Neutrophil (primary cell): ENCODE measurements at regions not wholly inside any gene's neighbourhood (a gene's known extent, or its start where the extent isn't known, plus 50 kb on each side); places are given as distances from the start of the nearest gene placed in this dataset.

Source experiments
- H3K27ac ChIP-seq: fragments of 200-600 bp; sonication (generic); 2 replicates; pipeline ENCODE4 v1.5.1; 2016; ENCODE audit warnings: mild to moderate bottlenecking, moderate library complexity
- H3K27me3 ChIP-seq: fragments of 200-600 bp; sonication (generic); 2 replicates; pipeline ENCODE4 v1.6.0; 2016; ENCODE audit warnings: mild to moderate bottlenecking
- H3K36me3 ChIP-seq: fragments of 200-600 bp; sonication (generic); 2 replicates; pipeline ENCODE4 v1.5.1; 2017
- H3K4me1 ChIP-seq, 2 experiments: fragments of 200-600 bp in 1 of 2; sonication (generic) in 1 of 2; 1 replicate in 1 of 2; 2 replicates in 1 of 2; pipeline versions ENCODE4 v1.5.1 to v1.6.1; 2013 to 2016; ENCODE audit warnings: low read depth in 1 of 2, low read length in 1 of 2, mild to moderate bottlenecking in 1 of 2, moderate library complexity in 1 of 2; ENCODE audit not compliant: control insufficient read depth in 1 of 2, insufficient read depth in 1 of 2
- H3K4me3 ChIP-seq, 2 experiments: fragments of 200-600 bp in 1 of 2; sonication (generic) in 1 of 2; 1 replicate in 1 of 2; 2 replicates in 1 of 2; pipeline ENCODE4 v1.5.1; 2013 to 2016; ENCODE audit warnings: low read depth in 1 of 2, low read length in 1 of 2, mild to moderate bottlenecking in 1 of 2, moderate library complexity in 1 of 2
- H3K9me3 ChIP-seq: fragments of 200-600 bp; sonication (generic); 2 replicates; pipeline ENCODE4 v1.5.1; 2016
- TF ChIP-seq, protein P1 (sequence below): fragments of 200-600 bp; sonication (generic); IDR thresholded peaks from 2 replicates; pipeline ENCODE4 v1.5.1; 2016; ENCODE audit warnings: antibody characterized with exemption

DNA sequence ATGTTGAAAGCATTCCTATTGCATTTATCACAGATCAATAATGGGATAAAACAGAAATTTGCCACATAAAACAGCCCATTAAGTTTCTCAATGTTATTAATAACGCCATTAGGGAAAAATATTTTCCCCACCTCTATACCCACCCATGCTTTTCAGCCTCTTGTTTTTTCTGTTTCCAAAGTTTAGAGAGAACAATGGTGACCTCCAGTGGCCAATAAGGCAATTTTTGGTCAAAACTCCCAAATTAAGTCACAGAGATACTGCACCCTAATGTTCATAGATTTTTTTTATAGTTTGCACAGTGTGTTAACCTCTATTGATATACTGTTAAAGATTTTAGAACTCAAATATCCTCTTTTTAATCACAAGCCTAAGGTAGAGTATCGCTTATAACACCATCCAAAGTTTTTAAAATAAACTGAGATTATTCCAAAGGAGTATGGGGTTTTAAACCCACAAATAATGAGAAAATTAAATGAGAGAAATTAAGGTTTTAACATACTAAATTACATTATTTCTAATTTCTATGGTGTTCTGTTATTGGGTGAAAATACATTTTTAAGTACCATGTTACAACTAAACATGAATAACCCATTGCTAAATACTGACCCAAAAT is 184.7 kb upstream of the DCN start:
- Histone ChIP-seq H3K9me3 (no peaks in the 10 kb centered on the region), H3K4me3 (no peak overlapping the region), H3K4me1 (no peaks in the 10 kb centered on the region), H3K27me3 (no peaks in the 10 kb centered on the region), H3K27ac (no peak overlapping the region), H3K36me3 (no peaks in the 10 kb centered on the region)
- TF ChIP-seq, protein P1, sequence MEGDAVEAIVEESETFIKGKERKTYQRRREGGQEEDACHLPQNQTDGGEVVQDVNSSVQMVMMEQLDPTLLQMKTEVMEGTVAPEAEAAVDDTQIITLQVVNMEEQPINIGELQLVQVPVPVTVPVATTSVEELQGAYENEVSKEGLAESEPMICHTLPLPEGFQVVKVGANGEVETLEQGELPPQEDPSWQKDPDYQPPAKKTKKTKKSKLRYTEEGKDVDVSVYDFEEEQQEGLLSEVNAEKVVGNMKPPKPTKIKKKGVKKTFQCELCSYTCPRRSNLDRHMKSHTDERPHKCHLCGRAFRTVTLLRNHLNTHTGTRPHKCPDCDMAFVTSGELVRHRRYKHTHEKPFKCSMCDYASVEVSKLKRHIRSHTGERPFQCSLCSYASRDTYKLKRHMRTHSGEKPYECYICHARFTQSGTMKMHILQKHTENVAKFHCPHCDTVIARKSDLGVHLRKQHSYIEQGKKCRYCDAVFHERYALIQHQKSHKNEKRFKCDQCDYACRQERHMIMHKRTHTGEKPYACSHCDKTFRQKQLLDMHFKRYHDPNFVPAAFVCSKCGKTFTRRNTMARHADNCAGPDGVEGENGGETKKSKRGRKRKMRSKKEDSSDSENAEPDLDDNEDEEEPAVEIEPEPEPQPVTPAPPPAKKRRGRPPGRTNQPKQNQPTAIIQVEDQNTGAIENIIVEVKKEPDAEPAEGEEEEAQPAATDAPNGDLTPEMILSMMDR, result no peak

DNA sequence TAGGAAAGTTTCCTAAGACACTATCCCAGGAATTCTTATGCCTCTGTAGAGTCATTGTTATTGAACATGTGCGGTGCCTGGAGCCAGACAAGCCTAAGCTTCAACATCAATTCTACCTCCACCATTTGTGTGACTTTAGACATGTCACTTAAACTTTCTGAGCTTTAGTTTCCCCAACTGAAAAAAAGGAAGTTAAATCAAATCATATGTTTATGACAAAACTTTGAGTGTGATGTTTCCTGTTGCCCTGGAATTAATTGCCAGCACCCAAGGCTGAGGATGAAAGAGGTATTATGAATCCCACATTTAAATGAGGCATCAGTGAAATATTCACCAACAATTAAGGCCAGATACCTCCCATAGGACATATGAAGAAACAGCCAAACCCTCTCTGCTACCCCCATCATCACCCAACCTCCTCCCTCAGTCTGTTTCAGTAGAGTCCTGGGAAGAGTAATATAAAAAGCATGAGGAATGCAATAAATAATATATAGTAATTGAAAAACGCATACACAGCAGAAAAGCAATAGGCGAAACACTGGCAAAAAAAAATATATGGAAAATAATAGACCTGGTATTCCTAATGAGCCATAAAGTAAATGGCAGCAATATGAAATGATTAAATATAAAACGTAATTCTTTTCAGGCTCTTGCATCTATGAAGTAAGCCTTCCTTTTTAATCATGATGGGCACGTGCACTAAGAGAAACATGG is 182.0 kb upstream of the DCN start:
- TF ChIP-seq, protein P1, result no peak
- no peaks in the 10 kb centered on the region for H3K36me3 ChIP-seq
- H3K27me3 ChIP-seq, result no peaks in the 10 kb centered on the region
- H3K27ac ChIP-seq, result no peak overlapping the region
- no peaks in the 10 kb centered on the region for H3K9me3 ChIP-seq
- H3K4me1 ChIP-seq, result no peaks in the 10 kb centered on the region
- no peak overlapping the region for H3K4me3 ChIP-seq

DNA sequence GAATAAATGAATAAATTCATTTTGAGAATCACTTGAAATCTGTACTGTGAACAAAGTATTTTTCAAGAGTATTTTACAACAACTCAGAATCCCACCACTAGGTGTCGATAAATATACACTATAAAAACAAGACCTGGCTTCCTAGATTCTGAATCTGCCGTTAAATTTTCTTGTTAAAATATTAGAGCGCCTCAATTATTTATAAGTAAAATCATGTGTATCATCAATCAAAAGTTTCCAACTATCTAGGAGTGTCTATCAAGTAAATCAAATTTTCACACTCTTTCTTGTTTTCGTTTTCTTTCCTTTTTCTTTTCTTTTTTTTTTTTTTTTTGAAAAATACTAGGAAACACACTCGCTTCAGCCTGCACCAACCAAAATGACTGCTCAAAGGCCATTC is 179.2 kb upstream of the DCN start:
- Histone ChIP-seq H3K36me3 (no peaks in the 10 kb centered on the region), H3K9me3 (no peaks in the 10 kb centered on the region), H3K27me3 (no peaks in the 10 kb centered on the region), H3K27ac (no peak overlapping the region), H3K4me3 (no peak overlapping the region), H3K4me1 (no peaks in the 10 kb centered on the region)
- TF ChIP-seq, protein P1, result no peak

DNA sequence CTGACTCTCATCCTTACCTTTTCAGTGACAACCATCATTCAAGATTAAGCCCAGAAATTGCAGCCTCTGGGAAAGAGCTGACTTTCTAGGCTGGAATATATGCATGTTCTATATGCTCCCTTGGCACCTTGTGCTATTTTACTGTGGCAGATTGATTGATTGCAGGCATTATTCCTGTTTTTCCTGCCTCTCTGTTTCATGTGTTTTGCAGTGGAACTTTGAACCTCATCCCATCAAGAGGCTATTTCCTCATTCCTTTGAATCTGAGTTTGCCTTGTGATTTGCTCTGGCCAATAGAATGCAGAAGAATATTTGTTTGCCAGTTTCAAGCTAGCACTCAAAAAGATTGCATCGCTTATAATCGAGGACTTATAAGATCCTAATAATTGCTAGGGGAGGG is 174.8 kb upstream of the DCN start:
- H3K4me3 ChIP-seq, result no peak overlapping the region
- no peak overlapping the region for H3K27ac ChIP-seq
- TF ChIP-seq, protein P1, result no peak
- no peaks in the 10 kb centered on the region for H3K27me3 ChIP-seq
- H3K4me1 ChIP-seq, result no peaks in the 10 kb centered on the region
- no peaks in the 10 kb centered on the region for H3K36me3 ChIP-seq
- H3K9me3 ChIP-seq, result no peaks in the 10 kb centered on the region

DNA sequence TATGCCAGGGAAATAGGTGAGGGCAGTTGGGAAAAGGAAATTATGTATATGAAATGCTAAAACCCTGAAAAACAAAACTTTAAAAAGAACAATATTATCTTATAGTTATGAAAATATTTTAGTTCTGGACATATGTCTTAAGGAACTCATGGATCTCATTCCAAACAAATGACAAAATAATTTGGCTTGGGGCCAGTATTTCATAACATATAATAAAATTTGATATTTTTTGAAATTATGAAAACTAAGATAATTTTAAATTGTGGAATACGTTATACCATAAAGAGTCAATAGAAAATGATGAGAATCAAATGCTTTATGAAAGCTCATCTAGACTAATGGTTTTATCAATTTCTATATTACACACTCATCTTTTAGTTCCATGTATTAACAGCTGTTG is 173.8 kb upstream of the DCN start:
- Histone ChIP-seq H3K27ac (no peak overlapping the region), H3K4me3 (no peak overlapping the region), H3K4me1 (no peaks in the 10 kb centered on the region), H3K36me3 (no peaks in the 10 kb centered on the region), H3K27me3 (no peaks in the 10 kb centered on the region), H3K9me3 (no peaks in the 10 kb centered on the region)
- TF ChIP-seq, protein P1, result no peak
